Epithelial cell of esophagus (primary cell): ENCODE measurements at regions not wholly inside any gene's neighbourhood (a gene's known extent, or its start where the extent isn't known, plus 50 kb on each side); places are given as distances from the start of the nearest gene placed in this dataset.
"Not testable (repeated sequence)": the region's sequence is repeated elsewhere in the genome, so short reads cannot be mapped to it uniquely, and the experiment has no call there.

Experiments used
- DNase-seq: peaks from one replicate; pipeline ENCODE4 v3.0.0; 2010; ENCODE audit warnings: low read depth
- H3K4me3 ChIP-seq: 2 replicates; pipeline ENCODE4 v1.5.1; 2011; ENCODE audit warnings: mild to moderate bottlenecking, low read length, control low read depth
- CTCF ChIP-seq: IDR thresholded peaks from 2 replicates; pipeline ENCODE4 v1.5.1; 2011; ENCODE audit warnings: low read depth, mild to moderate bottlenecking, low read length, control low read depth, inconsistent platforms; ENCODE audit not compliant: insufficient read depth; ENCODE audit errors: missing control alignments

GRCh38 chr2:220590476-220590875 is 963.0 kb downstream of the SLC4A3 start:
- no peak for TF ChIP-seq CTCF
- DNase-seq: peak; percentile 39
- H3K4me3 ChIP-seq: no peak overlapping the region

GRCh38 chr2:220593526-220593925 is 966.1 kb downstream of the SLC4A3 start:
- H3K4me3 ChIP-seq: no peak overlapping the region
- DNase-seq: no peak
- TF ChIP-seq CTCF: no peak

- no peak for TF ChIP-seq CTCF
- DNase-seq: no peak
- H3K4me3 ChIP-seq: no peak overlapping the region
Measured at GRCh38 chr2:220601674-220602073, 970.4 kb downstream of the EPHA4 start.

GRCh38 chr2:220613004-220613403 is 959.1 kb downstream of the EPHA4 start:
- H3K4me3 ChIP-seq, DNase-seq: not testable (repeated sequence)

GRCh38 chr2:220614064-220614463 is 958.0 kb downstream of the EPHA4 start:
- no peak for DNase-seq
- H3K4me3 ChIP-seq: no peak overlapping the region
- TF ChIP-seq CTCF: no peak

GRCh38 chr2:220619525-220620220 is 952.4 kb downstream of the EPHA4 start:
- H3K4me3 ChIP-seq: no peak overlapping the region
- no peak for TF ChIP-seq CTCF
- peak; percentile 95 for DNase-seq

DNA sequence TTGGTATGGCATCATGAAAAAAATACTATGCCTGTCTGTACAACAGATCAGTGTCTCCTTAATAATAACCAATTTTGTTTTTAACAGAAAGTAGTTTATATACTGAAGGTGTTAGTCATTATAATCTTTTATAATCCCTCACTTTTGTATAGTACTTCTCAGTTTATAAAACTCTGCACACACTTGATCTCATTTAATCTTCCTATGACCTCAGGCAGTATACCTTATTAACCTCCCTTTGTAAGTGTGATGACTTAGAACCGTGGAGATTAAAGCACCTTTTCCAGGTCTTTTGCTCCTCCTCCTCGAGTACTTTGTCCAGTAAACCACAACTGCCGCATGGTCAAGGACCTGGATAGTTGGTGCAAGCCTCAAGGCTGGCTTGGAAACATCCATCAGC is 945.5 kb downstream of the EPHA4 start:
- no peak overlapping the region for H3K4me3 ChIP-seq

More for the DNA sequence above, 945.5 kb downstream of the EPHA4 start:
- TF ChIP-seq CTCF: no peak
- DNase-seq: no peak
